HG02938 (cell line): ENCODE measurements at regions not wholly inside any gene's neighbourhood (a gene's known extent, or its start where the extent isn't known, plus 50 kb on each side); places are given as distances from the start of the nearest gene placed in this dataset.

Source experiments
- ATAC-seq: cut with Tn5 transposase; IDR thresholded peaks from one replicate; pipeline ENCODE4 v1.9.1; 2021; ENCODE audit warnings: mild to moderate bottlenecking, moderate library complexity; ENCODE audit not compliant: unreplicated experiment

DNA sequence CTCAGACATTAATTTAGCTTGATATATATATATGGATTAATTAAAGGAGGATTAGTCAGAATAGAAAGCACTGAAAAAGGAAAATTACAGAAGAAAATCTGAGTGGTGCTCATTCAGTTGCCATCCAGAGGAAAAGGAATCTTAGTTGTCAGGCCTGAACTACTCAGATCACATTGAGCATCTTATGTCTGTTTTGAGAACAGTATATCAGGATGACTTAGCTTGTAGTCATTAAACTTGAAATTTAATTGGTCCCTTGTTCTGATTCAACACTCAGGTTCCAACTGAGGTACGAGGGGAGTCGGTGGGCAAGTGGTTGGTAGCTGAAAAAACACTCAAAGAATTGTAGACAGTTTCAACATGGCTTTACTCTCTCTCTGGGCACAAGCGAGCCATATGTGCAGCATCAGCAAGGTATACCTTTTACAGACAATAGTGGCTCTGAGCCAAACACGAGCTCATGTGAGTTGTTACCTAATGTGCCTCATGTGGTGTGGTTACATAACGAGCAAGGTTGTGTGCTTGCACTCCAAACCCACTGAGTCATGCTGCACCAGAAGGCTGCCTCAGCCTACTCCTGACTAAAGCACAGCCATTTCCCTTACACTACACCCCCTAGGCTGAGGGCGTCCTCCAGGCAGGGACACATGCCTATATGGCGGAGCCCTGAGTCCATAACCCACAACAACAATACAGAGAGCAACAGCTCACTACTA lies 73.0 kb upstream of the HMGN3 start:
- no peak for ATAC-seq

DNA sequence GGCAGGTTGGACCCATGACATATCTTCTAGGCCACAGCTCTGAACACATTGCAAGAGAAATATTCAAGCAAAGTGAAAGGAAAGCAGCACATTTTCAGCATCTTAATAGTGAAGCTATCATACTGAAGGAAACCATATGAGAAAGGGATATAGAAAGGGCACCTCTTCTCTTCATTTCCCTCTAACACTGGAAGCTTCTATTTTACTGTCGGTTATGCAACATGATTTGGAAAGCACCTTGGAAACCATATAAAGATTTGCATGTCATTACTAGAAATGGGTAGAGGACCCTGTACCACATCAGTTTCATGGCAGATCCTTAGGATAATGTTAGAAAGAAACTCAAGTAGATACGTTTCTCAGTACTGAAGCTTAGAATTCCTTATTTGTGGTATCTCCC lies 70.5 kb upstream of the HMGN3 start:
- no peak for ATAC-seq

DNA sequence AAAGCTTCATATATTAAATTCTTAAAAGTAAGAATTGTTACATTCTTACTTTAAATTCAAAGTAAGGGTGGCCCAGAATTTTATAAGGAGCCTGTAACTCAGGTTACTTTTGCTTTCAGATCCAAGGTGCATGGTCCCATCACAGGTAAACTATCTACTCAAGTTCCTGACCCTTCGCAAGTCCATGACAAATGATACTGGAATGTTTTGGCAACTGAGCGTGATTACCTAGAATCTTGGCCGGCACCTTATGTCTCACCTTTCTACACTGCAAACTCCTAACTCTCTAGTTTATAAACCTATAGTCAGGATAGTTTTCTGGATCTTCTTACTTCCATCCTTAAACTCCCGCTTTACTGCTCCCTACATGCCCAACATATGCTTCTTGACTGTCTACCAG lies 67.9 kb upstream of the HMGN3 start:
- no peak for ATAC-seq

DNA sequence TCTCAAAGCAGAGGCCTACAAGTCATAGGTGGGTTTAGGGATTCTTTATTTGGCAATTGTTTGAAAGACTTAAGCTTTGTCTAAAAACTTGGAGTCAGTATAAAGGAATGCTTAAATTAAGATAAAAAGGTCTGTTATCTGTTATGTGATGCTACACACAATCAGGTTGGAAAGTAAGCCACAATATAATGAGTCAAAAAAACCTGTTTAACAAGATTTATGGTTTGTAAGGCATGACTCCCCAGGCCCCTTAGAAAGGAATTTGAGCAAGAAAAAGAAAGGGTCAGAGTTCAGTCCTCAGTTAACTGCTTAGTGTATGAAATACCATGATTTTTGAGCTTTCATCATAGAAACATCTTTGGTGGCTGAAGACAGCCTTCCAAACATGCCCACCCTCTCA lies 66.8 kb upstream of the HMGN3 start:
- no peak for ATAC-seq

DNA sequence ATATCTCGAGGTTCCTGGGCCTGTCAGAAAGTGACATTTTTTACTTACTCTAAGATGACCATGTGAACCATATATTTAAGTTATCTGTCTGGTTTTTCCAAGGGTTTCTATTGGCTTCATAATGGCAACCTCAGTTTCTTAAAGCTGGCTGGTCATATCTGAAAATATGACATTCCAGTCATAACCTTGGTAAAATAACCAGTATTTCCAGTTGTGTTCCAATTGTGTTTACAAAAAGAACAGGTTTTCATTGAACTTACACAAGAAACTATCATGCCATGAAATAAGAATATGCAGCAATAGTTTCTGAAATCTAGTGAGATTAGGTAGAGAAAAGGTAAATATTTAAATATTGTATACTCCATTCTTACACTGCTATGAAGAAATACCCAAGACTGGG lies 61.7 kb upstream of the HMGN3 start:
- no peak for ATAC-seq
